K562 (cell line): ENCODE measurements at regions not wholly inside any gene's neighbourhood (a gene's known extent, or its start where the extent isn't known, plus 50 kb on each side); places are given as distances from the start of the nearest gene placed in this dataset.

Experiments
- ATAC-seq: fragments of 200-7000 bp; cut with Tn5 transposase; 3 replicates; pipeline ENCODE4 v1.9.1; 2020; ENCODE audit warnings: moderate library complexity
- BruUV-seq: library from RNA; stranded (reverse); fragments of 400-500 nt; replicated peaks from 2 replicates; lab custom pipeline; 2021; lab: Mats Ljungman, UMichigan
- CTCF ChIA-PET: fragments of 300-600 bp; formaldehyde crosslinking; extraction: SDS; loops from one replicate; lab custom pipeline; 2021; ENCODE audit warnings: low intra/inter-chr PET ratio; lab: Yijun Ruan, JAX
- POLR2A ChIA-PET: fragments of 300-600, 350-650 bp; sonication (Branson Sonifier 250); formaldehyde crosslinking; extraction: SDS; loops from one replicate; lab custom pipeline; 2021; ENCODE audit warnings: antibody characterized with exemption, inconsistent platforms; lab: Yijun Ruan, JAX
- DNase-seq, 4 experiments: peaks; one replicate each; pipeline versions ENCODE4 v3.0.0 to v3.0.0-alpha.2; 2011 to 2018; ENCODE audit warnings: low spot score in 3 of 4, mixed read lengths in 3 of 4; ENCODE audit errors: extremely low read depth in 1 of 4
- FAIRE-seq: peaks from 2 replicates; lab custom pipeline; 2011; peaks lifted over from hg19 to GRCh38; lab: Jason Lieb, UNC
- H2AFZ ChIP-seq: 2 replicates; pipeline ENCODE4 v1.6.0; 2011; ENCODE audit warnings: low read depth, low read length, control low read depth, inconsistent platforms
- H3K27ac ChIP-seq: fragments of 200-600 bp; 3 replicates; pipeline ENCODE4 v1.8.0; 2011; ENCODE audit warnings: low read depth, mild to moderate bottlenecking, control low read depth, inconsistent platforms, low read length, moderate library complexity, mixed read lengths; ENCODE audit errors: extremely low read depth
- H3K27me3 ChIP-seq, 2 experiments: fragments of 300-600 bp in 1 of 2; 2 replicates in 1 of 2; 3 replicates in 1 of 2; pipeline versions ENCODE4 v1.6.0 to v1.8.0; 2011; ENCODE audit warnings: inconsistent platforms in 2 of 2, low read length in 2 of 2, mild to moderate bottlenecking in 1 of 2, mixed read lengths in 1 of 2, moderate library complexity in 1 of 2; ENCODE audit not compliant: control insufficient read depth in 2 of 2, insufficient read depth in 2 of 2
- H3K36me3 ChIP-seq: fragments of 300-600 bp; 3 replicates; pipeline ENCODE4 v1.8.0; 2011; ENCODE audit warnings: mild to moderate bottlenecking, low read length, inconsistent platforms; ENCODE audit not compliant: control insufficient read depth, insufficient read depth
- H3K4me1 ChIP-seq, 2 experiments: fragments of 200-600 bp in 1 of 2; replicated peaks in 1 of 2; 2 replicates in 1 of 2; 3 replicates in 1 of 2; pipeline versions ENCODE4 v1.5.1 to v1.8.0; 2011; ENCODE audit warnings: inconsistent platforms in 2 of 2, low read length in 2 of 2, mild to moderate bottlenecking in 1 of 2, mixed read lengths in 1 of 2, moderate library complexity in 1 of 2; ENCODE audit not compliant: control insufficient read depth in 2 of 2, insufficient read depth in 2 of 2
- H3K4me2 ChIP-seq: 2 replicates; pipeline ENCODE4 v1.6.1; 2011; ENCODE audit warnings: low read length, control low read depth, inconsistent platforms, mixed read lengths; ENCODE audit not compliant: insufficient read depth
- H3K4me3 ChIP-seq: fragments of 200-600 bp; sonication (generic), shearing (Covaris generic); 2 replicates; pipeline ENCODE4 v1.5.1; 2016; ENCODE audit warnings: control low read depth, inconsistent platforms
- H3K79me2 ChIP-seq: fragments of 200-600 bp; 3 replicates; pipeline ENCODE4 v1.8.0; 2011; ENCODE audit warnings: low read length, inconsistent platforms; ENCODE audit not compliant: control insufficient read depth, insufficient read depth
- H3K9ac ChIP-seq, 2 experiments: 2 replicates each; pipeline versions ENCODE4 v1.6.0 to v1.6.1; 2011; ENCODE audit warnings: low read depth in 2 of 2, low read length in 2 of 2, control low read depth in 1 of 2, inconsistent platforms in 1 of 2, mild to moderate bottlenecking in 1 of 2, mixed read lengths in 1 of 2; ENCODE audit not compliant: insufficient read depth in 1 of 2
- H3K9me1 ChIP-seq: one replicate; pipeline ENCODE4 v1.6.0; 2011; ENCODE audit warnings: inconsistent platforms, mild to moderate bottlenecking, low read length, moderate library complexity; ENCODE audit not compliant: control insufficient read depth, insufficient read depth
- H3K9me3 ChIP-seq: replicated peaks from 2 replicates; pipeline ENCODE4 v1.5.1; 2011; ENCODE audit warnings: low read depth, low read length, inconsistent platforms; ENCODE audit not compliant: control insufficient read depth, insufficient read depth
- H4K20me1 ChIP-seq: replicated peaks from 2 replicates; pipeline ENCODE4 v1.6.1; 2011; ENCODE audit warnings: low read length, inconsistent platforms, mixed read lengths; ENCODE audit not compliant: control insufficient read depth, insufficient read depth
- CHD2 ChIP-seq: IDR thresholded peaks from 2 replicates; pipeline ENCODE4 v1.6.1; 2011; ENCODE audit warnings: low read depth, low read length
- CLOCK ChIP-seq: fragments of 250-450 bp; sonication (Bioruptor Pico); IDR thresholded peaks from 2 replicates; pipeline ENCODE4 v1.4.0; 2020; ENCODE audit warnings: mild to moderate bottlenecking, moderate library complexity, borderline replicate concordance
- FOXM1 ChIP-seq, 2 experiments: fragments of 450-650 bp in 1 of 2; sonication (generic) in 1 of 2; formaldehyde crosslinking in 1 of 2; IDR thresholded peaks; 2 replicates each; pipeline versions ENCODE4 v1.6.1 to v1.9.0; 2017 to 2022; ENCODE audit warnings: low read depth in 2 of 2, mild to moderate bottlenecking in 2 of 2, missing genetic modification reagents in 1 of 2, moderate library complexity in 1 of 2
- HIVEP1 ChIP-seq: fragments of 250-450 bp; sonication (Bioruptor Pico); IDR thresholded peaks from 2 replicates; pipeline ENCODE4 v1.4.0; 2020; ENCODE audit warnings: mild to moderate bottlenecking
- UBTF ChIP-seq, 2 experiments: IDR thresholded peaks; 2 replicates each; pipeline ENCODE4 v1.6.1; 2012; ENCODE audit warnings: improper control_type of control experiment in 2 of 2, low read depth in 2 of 2, low read length in 2 of 2, borderline replicate concordance in 1 of 2
- ZNF639 ChIP-seq, 2 experiments: fragments of 200-800 bp in 1 of 2; sonication (Bioruptor generic) in 1 of 2; sonication (generic) in 1 of 2; formaldehyde crosslinking in 1 of 2; IDR thresholded peaks in 1 of 2; conservative IDR thresholded peaks in 1 of 2; 2 replicates each; pipeline versions ENCODE4 v1.5.0 to v1.6.1; 2016 to 2020; ENCODE audit warnings: missing compliant biosample characterization in 1 of 2, missing genetic modification characterization in 1 of 2, missing genetic modification reagents in 1 of 2
- ZNF668 ChIP-seq: fragments of 250-450 bp; sonication (Bioruptor Pico); IDR thresholded peaks from 2 replicates; pipeline ENCODE4 v1.8.0; 2022; ENCODE audit warnings: mild to moderate bottlenecking, inconsistent platforms
- ZNF830 ChIP-seq: fragments of 250-450 bp; sonication (Bioruptor Pico); IDR thresholded peaks from 2 replicates; pipeline ENCODE4 v1.5.0; 2021; ENCODE audit warnings: mild to moderate bottlenecking
- WGBS: fragments of 100-300 bp; shearing (Covaris generic); methylation state at CpG from one replicate; pipeline ENCODE4 v1.1.6; 2016; ENCODE audit warnings: low coverage, mixed read lengths; ENCODE audit not compliant: insufficient coverage; ENCODE audit errors: missing lambda C conversion rate; 5-methylcytosine and 5-hydroxymethylcytosine counted together
- in situ Hi-C: fragments of 300-500 bp; cut with MboI; formaldehyde crosslinking; loops from 4 replicates; pipeline ENCODE4 v1.15.0; 2018; ENCODE audit warnings: inconsistent platforms, mixed read lengths
- intact Hi-C: fragments of 100-400 bp; cut with micrococcal nuclease; formaldehyde crosslinking; loops from 2 replicates; pipeline ENCODE4 v1.14.2; 2022

- Histone ChIP-seq H3K9ac (no peak overlapping the region), H3K4me3 (no peak overlapping the region), H3K27ac (no peak overlapping the region), H3K79me2 (no peaks in the 10 kb centered on the region), H3K4me2 (no peak overlapping the region), H3K9me1 (no peaks in the 10 kb centered on the region), H3K27me3 (no peaks in the 10 kb centered on the region), H2AFZ (no peak overlapping the region), H3K9me3 (no peaks in the 10 kb centered on the region), H3K36me3 (no peaks in the 10 kb centered on the region)
- CTCF ChIA-PET, result no interaction called here
- POLR2A ChIA-PET, result no interaction called here
- intact Hi-C loops, result no loop called here
- ATAC-seq (no peak), FAIRE-seq (no peak)
- TF ChIP-seq FOXM1 (IDR thresholded peaks at IDR 0.05; ENCODE audit: low read depth), result no peak
- no peak for TF ChIP-seq FOXM1 (CRISPR knock-in tag; IDR thresholded peaks at IDR 0.05; ENCODE audit: low read depth)
- TF ChIP-seq ZNF830 (CRISPR knock-in tag), result no peak
- no peak for TF ChIP-seq HIVEP1 (CRISPR knock-in tag)
- TF ChIP-seq ZNF639 (CRISPR knock-in tag; conservative IDR thresholded peaks at IDR 0.05 in 1 of 2, IDR thresholded peaks at IDR 0.05 in 1 of 2), result no peak
- no peak for TF ChIP-seq UBTF (IDR thresholded peaks at IDR 0.05; ENCODE audit: borderline replicate concordance in 1 of 2, low read depth in 2 of 2, low read length in 2 of 2)
- TF ChIP-seq CLOCK, result no peak
- no peak for TF ChIP-seq CHD2
- no peak for TF ChIP-seq ZNF668 (CRISPR knock-in tag)
- TF ChIP-seq, all 486 proteins: peak for 0
- Histone ChIP-seq H4K20me1 (no peaks in the 10 kb centered on the region), H3K4me1 (no peaks in the 10 kb centered on the region)
- no TSS peak for BruUV-seq
- WGBS, result 0% methylated on average over 1 of the region's 1 CpG
- in situ Hi-C loops, result no loop called here
- DNase-seq, result no peak
These were observed 247.3 kb upstream of the SUCLG2 start for GRCh38 chr3:67901681-67902080.
